Brain microvascular endothelial cell (primary cell): ENCODE measurements at regions not wholly inside any gene's neighbourhood (a gene's known extent, or its start where the extent isn't known, plus 50 kb on each side); places are given as distances from the start of the nearest gene placed in this dataset.
A peak's percentile ranks its signal among the peaks of the same experiment; 100 is the strongest.

Source experiments
- DNase-seq: peaks from one replicate; pipeline ENCODE4 v3.0.0-alpha.2; 2020
- H3K27ac ChIP-seq: fragments of 250-450 bp; sonication (Bioruptor Pico); 2 replicates; pipeline ENCODE4 v1.5.1; 2020; ENCODE audit warnings: mild to moderate bottlenecking, moderate library complexity
- H3K27me3 ChIP-seq: fragments of 250-450 bp; sonication (Bioruptor Pico); replicated peaks from 2 replicates; pipeline ENCODE4 v1.5.1; 2020; ENCODE audit warnings: mild to moderate bottlenecking
- H3K36me3 ChIP-seq: fragments of 250-450 bp; sonication (Bioruptor Pico); replicated peaks from 2 replicates; pipeline ENCODE4 v1.5.1; 2020; ENCODE audit warnings: mild to moderate bottlenecking
- H3K4me3 ChIP-seq: 2 replicates; pipeline ENCODE4 v1.5.1; 2011; ENCODE audit warnings: low read depth, mild to moderate bottlenecking, control low read depth, low read length, moderate library complexity
- CTCF ChIP-seq: IDR thresholded peaks from 2 replicates; pipeline ENCODE4 v1.5.1; 2011; ENCODE audit warnings: low read depth, mild to moderate bottlenecking, moderate library complexity, low read length, control low read depth, inconsistent platforms; ENCODE audit errors: missing control alignments
- in situ Hi-C: cut with HindIII; loops from 2 replicates; pipeline ENCODE4 v1.10.0; 2017; ENCODE audit warnings: low sequenced_read_pairs, low pct_ligation_motif_present

- in situ Hi-C loops, result no loop called here
- H3K27ac ChIP-seq, result no peak overlapping the region
- H3K4me3 ChIP-seq, result no peak overlapping the region
- H3K36me3 ChIP-seq, result no peaks in the 10 kb centered on the region
- H3K27me3 ChIP-seq, result no peaks in the 10 kb centered on the region
- no peak for DNase-seq
- TF ChIP-seq CTCF, result no peak
Measured at GRCh38 chr1:98008373-98008772, 87.5 kb upstream of the DPYD start.

GRCh38 chr1:98005326-98006010 is 84.6 kb upstream of the DPYD start:
- Histone ChIP-seq H3K36me3 (no peaks in the 10 kb centered on the region), H3K4me3 (no peak overlapping the region), H3K27ac (no peak overlapping the region), H3K27me3 (no peaks in the 10 kb centered on the region)
- in situ Hi-C loops, result no loop called here
- no peak for TF ChIP-seq CTCF
- peak; percentile 21 for DNase-seq

DNA sequence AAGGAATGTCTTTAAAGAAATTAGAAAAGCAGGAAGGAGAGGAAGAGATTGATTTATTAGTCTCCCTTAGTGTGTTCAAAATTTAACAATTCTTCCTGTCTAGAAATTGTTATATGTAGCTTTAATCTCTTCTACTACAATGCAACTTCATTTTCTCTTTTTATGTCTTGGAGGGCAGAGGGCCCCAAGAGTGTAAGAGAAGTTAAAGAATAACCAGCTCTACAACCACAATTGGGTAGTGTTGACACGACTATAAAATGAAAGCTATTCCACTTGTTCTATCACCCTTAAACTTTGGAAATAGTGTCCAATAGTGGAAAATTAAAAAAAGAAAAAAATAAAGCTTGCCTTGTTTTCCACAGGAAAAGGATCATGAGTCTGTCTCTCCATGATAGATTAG is 82.6 kb upstream of the DPYD start:
- TF ChIP-seq CTCF, result no peak
- H3K27me3 ChIP-seq, result no peaks in the 10 kb centered on the region
- no peak overlapping the region for H3K27ac ChIP-seq
- in situ Hi-C loops, result no loop called here
- DNase-seq, result no peak
- H3K4me3 ChIP-seq, result no peak overlapping the region
- no peaks in the 10 kb centered on the region for H3K36me3 ChIP-seq

GRCh38 chr1:98002288-98002687 is 81.5 kb upstream of the DPYD start:
- Histone ChIP-seq H3K27me3 (no peaks in the 10 kb centered on the region), H3K27ac (no peak overlapping the region), H3K4me3 (no peak overlapping the region), H3K36me3 (no peaks in the 10 kb centered on the region)
- DNase-seq, result no peak
- in situ Hi-C loops, result no loop called here
- no peak for TF ChIP-seq CTCF

GRCh38 chr1:98001764-98002163 is 80.9 kb upstream of the DPYD start:
- Histone ChIP-seq H3K4me3 (no peak overlapping the region), H3K27me3 (no peaks in the 10 kb centered on the region), H3K36me3 (no peaks in the 10 kb centered on the region), H3K27ac (no peak overlapping the region)
- no peak for DNase-seq
- peak; percentile 31 for TF ChIP-seq CTCF
- in situ Hi-C loops, result no loop called here

DNA sequence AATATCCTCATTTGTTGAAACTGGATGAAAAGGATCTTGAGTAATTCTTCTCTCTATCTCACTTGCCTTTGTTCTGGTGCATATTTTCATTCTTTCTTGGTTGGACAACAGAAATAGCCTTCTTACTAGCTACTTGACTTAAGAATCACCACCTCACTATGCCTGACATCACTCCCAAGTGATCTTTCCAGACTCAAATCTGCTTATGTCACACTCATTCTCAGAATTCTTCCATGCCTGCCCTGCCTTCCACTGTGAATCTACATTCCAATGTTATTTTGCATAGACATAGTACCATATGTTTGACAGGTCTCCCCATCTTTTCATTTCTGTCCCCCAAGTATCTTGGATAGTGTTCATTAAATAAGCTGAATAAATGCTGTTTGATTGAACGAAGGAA is 78.5 kb upstream of the DPYD start:
- in situ Hi-C loops, result no loop called here
- peak; percentile 86 for DNase-seq
- peak overlapping the region; percentile 55 for H3K27ac ChIP-seq
- no peak for TF ChIP-seq CTCF
- H3K4me3 ChIP-seq, result no peak overlapping the region
- H3K27me3 ChIP-seq, result no peaks in the 10 kb centered on the region
- no peaks in the 10 kb centered on the region for H3K36me3 ChIP-seq
